ENCODE measurements at regions not wholly inside any gene's neighbourhood (a gene's known extent, or its start where the extent isn't known, plus 50 kb on each side); places are given as distances from the start of the nearest gene placed in this dataset.

- DNase-seq (ENCODE audit: extremely low read depth, low read depth) = no peak
Measured at GRCh38 chr5:163635631-163636030, 130.2 kb downstream of the MAT2B start.

GRCh38 chr5:163642904-163643303 lies 137.5 kb downstream of the MAT2B start:
- TF ChIP-seq CTCF (IDR thresholded peaks at IDR 0.05; ENCODE audit: low read depth, low read length) = no peak
- no peak for DNase-seq (ENCODE audit: extremely low read depth, low read depth)

More at GRCh38 chr5:163635631-163636030, 130.2 kb downstream of the MAT2B start:
- TF ChIP-seq CTCF (IDR thresholded peaks at IDR 0.05; ENCODE audit: low read depth, low read length) = no peak

DNA sequence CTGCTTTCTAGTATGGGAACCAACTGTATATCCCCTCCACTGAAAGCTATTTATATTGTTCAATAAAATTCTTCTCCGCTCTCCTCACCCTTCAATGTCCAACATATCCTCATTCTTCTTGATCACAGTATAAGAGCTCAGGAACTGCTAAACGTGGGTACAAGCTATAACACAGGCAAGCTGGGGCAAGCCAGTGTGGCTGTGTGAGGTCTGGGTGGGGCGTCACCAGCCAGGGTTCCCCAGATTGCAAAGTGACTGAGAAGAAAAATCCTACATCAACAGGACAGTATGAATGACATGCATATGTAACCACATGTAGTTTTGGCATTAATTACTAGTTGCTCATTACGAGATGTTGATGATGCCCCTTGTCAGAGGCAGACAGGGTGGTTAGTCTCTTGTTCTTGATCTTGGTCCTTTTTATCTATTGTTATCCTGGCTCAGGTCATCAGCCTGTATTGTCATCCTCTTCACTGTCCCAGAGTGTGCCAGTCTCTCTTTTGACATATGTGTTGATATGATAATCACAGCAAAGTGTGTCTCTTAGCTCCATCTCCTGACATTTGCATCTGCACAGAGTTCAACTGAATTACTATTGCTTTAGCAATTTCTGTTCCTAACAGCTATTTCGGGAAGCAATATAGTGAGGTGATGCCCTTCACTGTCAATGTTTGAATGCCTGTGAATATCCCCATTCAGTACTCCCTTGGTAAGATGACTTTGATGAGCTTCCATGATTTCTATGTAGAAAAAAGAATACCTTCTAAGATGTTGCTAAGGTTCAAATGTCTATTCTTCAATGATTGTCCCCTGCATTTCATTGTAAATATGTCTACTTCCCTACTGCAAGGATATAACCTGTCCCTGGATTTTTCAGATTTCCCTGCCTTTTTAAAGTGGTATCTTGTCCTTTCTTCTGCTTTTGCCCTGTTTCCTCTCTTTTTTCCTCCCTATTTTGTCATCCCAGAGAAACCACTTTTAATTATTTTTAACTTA lies 140.3 kb downstream of the MAT2B start:
- DNase-seq (ENCODE audit: extremely low read depth, low read depth) = no peak
- TF ChIP-seq CTCF (IDR thresholded peaks at IDR 0.05; ENCODE audit: low read depth, low read length) = no peak

- DNase-seq (ENCODE audit: extremely low read depth, low read depth) = no peak
- no peak for TF ChIP-seq CTCF (IDR thresholded peaks at IDR 0.05; ENCODE audit: low read depth, low read length)
Measured at GRCh38 chr5:163649514-163649913, 144.1 kb downstream of the MAT2B start.

DNA sequence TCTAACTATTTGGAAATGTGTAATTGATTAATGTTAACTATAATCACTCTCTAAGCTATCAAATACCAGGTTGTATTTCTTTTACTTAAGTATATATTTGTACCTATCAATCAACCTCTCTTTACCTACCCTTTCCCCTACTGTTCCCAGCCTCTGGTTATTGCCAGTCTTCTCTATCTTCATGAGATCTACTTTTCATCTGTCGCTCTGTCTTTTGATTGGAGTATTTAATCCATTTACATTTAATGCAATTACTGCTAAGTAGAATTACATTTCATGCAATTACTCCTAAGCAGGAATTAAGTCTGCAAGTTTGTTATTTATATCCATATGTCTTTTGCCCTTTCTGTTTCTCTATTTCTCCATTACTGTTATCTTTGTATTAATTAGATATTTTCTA lies 148.1 kb downstream of the MAT2B start:
- no peak for TF ChIP-seq CTCF (IDR thresholded peaks at IDR 0.05; ENCODE audit: low read depth, low read length)
- no peak for DNase-seq (ENCODE audit: extremely low read depth, low read depth)

DNA sequence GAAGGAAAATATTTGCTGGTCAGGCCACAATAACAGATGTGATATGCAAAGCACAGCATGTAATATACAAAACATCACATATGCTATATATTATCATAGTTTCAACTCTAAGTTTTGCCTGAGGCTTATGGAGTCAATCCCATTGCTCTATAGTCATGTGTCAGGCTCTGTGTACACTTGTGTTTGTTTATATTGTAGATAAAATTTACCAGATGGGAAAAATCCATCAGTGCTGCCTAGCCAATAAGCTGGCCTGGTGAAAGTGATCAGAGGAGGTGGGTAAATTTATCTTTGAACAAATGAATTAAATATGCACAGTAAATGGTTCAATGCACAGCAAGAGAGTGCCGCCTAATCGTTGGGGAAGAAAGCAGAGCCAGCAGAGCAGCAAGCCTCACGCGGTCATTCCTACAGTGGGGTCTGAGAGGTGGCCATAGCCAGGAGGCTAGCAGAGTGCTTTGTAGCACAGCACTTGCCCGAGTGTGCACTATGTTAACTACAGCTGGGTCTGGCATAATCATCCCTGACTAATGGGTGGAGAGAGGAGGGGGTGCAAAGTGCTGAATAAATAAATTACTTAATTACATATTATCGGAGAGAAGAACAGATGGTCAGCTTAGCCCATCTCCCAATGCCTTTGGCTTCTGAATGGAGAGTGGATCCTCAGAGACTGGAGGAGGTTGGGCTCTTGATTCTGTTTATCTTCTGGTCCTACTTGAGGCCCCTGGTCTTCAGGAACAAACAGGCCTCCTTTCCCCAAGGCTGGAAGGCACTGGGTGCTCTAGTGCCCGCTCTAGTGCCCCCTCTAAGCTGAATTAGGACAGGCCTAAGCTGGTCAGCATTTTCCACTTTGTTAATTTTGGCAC lies 153.5 kb downstream of the MAT2B start:
- TF ChIP-seq CTCF (IDR thresholded peaks at IDR 0.05; ENCODE audit: low read depth, low read length) = no peak
- peak; percentile 8 for DNase-seq (ENCODE audit: extremely low read depth, low read depth)

DNA sequence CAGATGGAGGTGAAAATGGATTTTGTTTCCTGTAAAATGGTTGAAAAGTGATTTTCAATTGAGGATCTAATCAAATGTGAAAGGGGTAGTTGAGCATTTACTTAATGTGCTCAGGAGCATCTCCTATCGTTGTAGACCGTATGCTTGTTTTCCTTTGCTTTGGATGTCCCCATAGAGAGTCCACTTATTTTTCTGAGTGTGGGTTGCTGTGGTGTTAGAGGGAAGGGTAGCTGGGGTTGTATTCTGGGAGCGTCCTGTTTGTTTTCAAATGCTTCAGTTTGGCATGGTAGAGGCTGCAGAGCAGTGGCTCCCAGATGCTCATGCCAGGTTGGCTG lies 154.1 kb downstream of the MAT2B start:
- TF ChIP-seq CTCF (IDR thresholded peaks at IDR 0.05; ENCODE audit: low read depth, low read length) = no peak
- DNase-seq (ENCODE audit: extremely low read depth, low read depth) = no peak
